Activated CD4-positive, alpha-beta T cell treated with anti-CD3 and anti-CD28 coated beads for 24 hours (primary cell): ENCODE measurements at regions not wholly inside any gene's neighbourhood (a gene's known extent, or its start where the extent isn't known, plus 50 kb on each side); places are given as distances from the start of the nearest gene placed in this dataset.
"Not testable (repeated sequence)": the region's sequence is repeated elsewhere in the genome, so short reads cannot be mapped to it uniquely, and the experiment has no call there.

ENCODE experiments used
- DNase-seq, 2 donors: peaks; one replicate each; pipeline ENCODE4 v3.0.0-alpha.2; 2020; ENCODE audit warnings: low read depth in 2 of 2

GRCh38 chr2:194289712-194290346 lies 1367.2 kb upstream of the SLC39A10 start:
- DNase-seq = no peak

GRCh38 chr2:194276667-194277066 lies 1380.4 kb upstream of the SLC39A10 start:
- not testable (repeated sequence) for DNase-seq

GRCh38 chr2:194271293-194271961 lies 1385.6 kb upstream of the SLC39A10 start:
- DNase-seq = no peak

- DNase-seq = no peak
These were observed 1386.4 kb upstream of the SLC39A10 start for GRCh38 chr2:194270648-194271047.

GRCh38 chr2:194264586-194264985 lies 1392.4 kb upstream of the SLC39A10 start:
- DNase-seq = no peak

GRCh38 chr2:194260185-194260584 lies 1396.8 kb upstream of the SLC39A10 start:
- DNase-seq = no peak

GRCh38 chr2:194257095-194257494 lies 1399.9 kb upstream of the SLC39A10 start:
- DNase-seq = no peak

- no peak for DNase-seq
These were observed 1403.3 kb upstream of the SLC39A10 start for GRCh38 chr2:194253528-194254259.

- no peak for DNase-seq
These were observed 1404.9 kb upstream of the SLC39A10 start for GRCh38 chr2:194252127-194252526.

- DNase-seq = no peak
These were observed 1424.4 kb upstream of the SLC39A10 start for GRCh38 chr2:194232600-194232999.

GRCh38 chr2:194223218-194223617 lies 1433.8 kb upstream of the SLC39A10 start:
- DNase-seq = no peak

GRCh38 chr2:194214192-194214591 lies 1442.8 kb upstream of the SLC39A10 start:
- DNase-seq = no peak

GRCh38 chr2:194205568-194206227 lies 1451.3 kb upstream of the SLC39A10 start:
- no peak for DNase-seq

GRCh38 chr2:194203898-194204297 lies 1453.1 kb upstream of the SLC39A10 start:
- DNase-seq = no peak

- DNase-seq = no peak
These were observed 1474.1 kb upstream of the SLC39A10 start for GRCh38 chr2:194182888-194183287.

GRCh38 chr2:194176134-194176533 lies 1480.9 kb upstream of the SLC39A10 start:
- no peak for DNase-seq

GRCh38 chr2:194166818-194167217 lies 1490.2 kb upstream of the SLC39A10 start:
- DNase-seq = no peak

- DNase-seq = no peak
These were observed 1501.6 kb upstream of the SLC39A10 start for GRCh38 chr2:194155431-194155830.

GRCh38 chr2:194151231-194151630 lies 1505.8 kb upstream of the SLC39A10 start:
- no peak for DNase-seq

- DNase-seq = no peak
These were observed 1521.6 kb upstream of the SLC39A10 start for GRCh38 chr2:194135463-194135862.

- no peak for DNase-seq
These were observed 1528.2 kb upstream of the SLC39A10 start for GRCh38 chr2:194128810-194129209.

- DNase-seq = no peak
These were observed 1530.6 kb upstream of the SLC39A10 start for GRCh38 chr2:194126418-194126817.
